ENCODE measurements at regions not wholly inside any gene's neighbourhood (a gene's known extent, or its start where the extent isn't known, plus 50 kb on each side); places are given as distances from the start of the nearest gene placed in this dataset.

GRCh38 chr22:44588348-44588747 lies 90.3 kb upstream of the RTL6 start:
- TF ChIP-seq POLR2AphosphoS5 (IDR thresholded peaks at IDR 0.05; ENCODE audit: low read depth, low read length): no peak
- TF ChIP-seq REST (IDR thresholded peaks at IDR 0.05; ENCODE audit: insufficient read depth in 1 of 2, low read depth in 2 of 2, low read length in 2 of 2): no peak
- no peak for TF ChIP-seq SIN3A (IDR thresholded peaks at IDR 0.05; ENCODE audit: borderline replicate concordance, insufficient read depth, low read length)
- TF ChIP-seq TAF1 (IDR thresholded peaks at IDR 0.05; ENCODE audit: borderline replicate concordance, insufficient read depth, low read length): no peak
- no peak for TF ChIP-seq FOXP2 (optimal IDR thresholded peaks at IDR 0.05; ENCODE audit: borderline replicate concordance, extremely low read depth, extremely low read length, insufficient read depth)

Data from PFSK-1 (cell line).